WERI-Rb-1 (cell line): ENCODE measurements at regions not wholly inside any gene's neighbourhood (a gene's known extent, or its start where the extent isn't known, plus 50 kb on each side); places are given as distances from the start of the nearest gene placed in this dataset.

Experiments
- DNase-seq: peaks from one replicate; pipeline ENCODE4 v3.0.0-alpha.2; 2020
- H3K27ac ChIP-seq: fragments of 250-450 bp; sonication (Bioruptor Pico); 2 replicates; pipeline ENCODE4 v1.5.1; 2020; ENCODE audit warnings: mild to moderate bottlenecking, moderate library complexity
- H3K27me3 ChIP-seq: fragments of 250-450 bp; sonication (Bioruptor Pico); 2 replicates; pipeline ENCODE4 v1.5.1; 2021; ENCODE audit warnings: mild to moderate bottlenecking, low read depth, moderate library complexity; ENCODE audit not compliant: insufficient read depth, severe bottlenecking
- H3K36me3 ChIP-seq: fragments of 250-450 bp; sonication (Bioruptor Pico); 2 replicates; pipeline ENCODE4 v1.5.1; 2020; ENCODE audit warnings: mild to moderate bottlenecking, moderate library complexity
- H3K4me3 ChIP-seq: 2 replicates; pipeline ENCODE4 v1.5.1; 2011; ENCODE audit warnings: low read depth, mild to moderate bottlenecking, control low read depth, low read length
- H3K9me3 ChIP-seq: fragments of 250-450 bp; sonication (Bioruptor Pico); 2 replicates; pipeline ENCODE4 v1.5.1; 2021; ENCODE audit warnings: mild to moderate bottlenecking, moderate library complexity; ENCODE audit not compliant: severe bottlenecking
- TF ChIP-seq, protein P1 (sequence below): IDR thresholded peaks from 2 replicates; pipeline ENCODE4 v1.5.1; 2011; ENCODE audit warnings: low read depth, mild to moderate bottlenecking, control low read depth, inconsistent platforms, low read length

DNA sequence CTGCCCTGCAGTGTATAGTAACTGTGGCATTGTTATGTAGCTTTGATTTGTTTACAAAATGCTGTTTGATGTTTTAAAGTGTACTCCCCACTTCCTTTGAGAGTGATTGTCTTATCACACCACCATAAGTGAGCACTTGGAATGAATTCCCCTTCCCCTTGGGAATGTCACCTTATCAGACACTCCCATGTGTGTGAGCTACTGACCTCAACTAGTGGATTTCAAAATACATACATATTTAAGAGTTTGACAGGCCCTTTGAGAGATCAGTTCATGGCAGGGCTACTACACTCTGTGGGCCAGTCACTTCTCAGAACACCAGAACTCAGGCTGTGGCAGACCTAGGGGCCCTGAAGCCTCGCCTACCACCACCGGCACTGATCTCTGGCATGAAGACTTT, 547.6 kb downstream of the NR2F2 start:
- no peak for DNase-seq
- H3K36me3 ChIP-seq, result no peaks in the 10 kb centered on the region
- no peak overlapping the region for H3K4me3 ChIP-seq
- TF ChIP-seq, protein P1, sequence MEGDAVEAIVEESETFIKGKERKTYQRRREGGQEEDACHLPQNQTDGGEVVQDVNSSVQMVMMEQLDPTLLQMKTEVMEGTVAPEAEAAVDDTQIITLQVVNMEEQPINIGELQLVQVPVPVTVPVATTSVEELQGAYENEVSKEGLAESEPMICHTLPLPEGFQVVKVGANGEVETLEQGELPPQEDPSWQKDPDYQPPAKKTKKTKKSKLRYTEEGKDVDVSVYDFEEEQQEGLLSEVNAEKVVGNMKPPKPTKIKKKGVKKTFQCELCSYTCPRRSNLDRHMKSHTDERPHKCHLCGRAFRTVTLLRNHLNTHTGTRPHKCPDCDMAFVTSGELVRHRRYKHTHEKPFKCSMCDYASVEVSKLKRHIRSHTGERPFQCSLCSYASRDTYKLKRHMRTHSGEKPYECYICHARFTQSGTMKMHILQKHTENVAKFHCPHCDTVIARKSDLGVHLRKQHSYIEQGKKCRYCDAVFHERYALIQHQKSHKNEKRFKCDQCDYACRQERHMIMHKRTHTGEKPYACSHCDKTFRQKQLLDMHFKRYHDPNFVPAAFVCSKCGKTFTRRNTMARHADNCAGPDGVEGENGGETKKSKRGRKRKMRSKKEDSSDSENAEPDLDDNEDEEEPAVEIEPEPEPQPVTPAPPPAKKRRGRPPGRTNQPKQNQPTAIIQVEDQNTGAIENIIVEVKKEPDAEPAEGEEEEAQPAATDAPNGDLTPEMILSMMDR, result no peak
- peaks cover 21% of the 10 kb centered on the region for H3K27me3 ChIP-seq
- no peak overlapping the region for H3K27ac ChIP-seq
- H3K9me3 ChIP-seq, result no peaks in the 10 kb centered on the region

DNA sequence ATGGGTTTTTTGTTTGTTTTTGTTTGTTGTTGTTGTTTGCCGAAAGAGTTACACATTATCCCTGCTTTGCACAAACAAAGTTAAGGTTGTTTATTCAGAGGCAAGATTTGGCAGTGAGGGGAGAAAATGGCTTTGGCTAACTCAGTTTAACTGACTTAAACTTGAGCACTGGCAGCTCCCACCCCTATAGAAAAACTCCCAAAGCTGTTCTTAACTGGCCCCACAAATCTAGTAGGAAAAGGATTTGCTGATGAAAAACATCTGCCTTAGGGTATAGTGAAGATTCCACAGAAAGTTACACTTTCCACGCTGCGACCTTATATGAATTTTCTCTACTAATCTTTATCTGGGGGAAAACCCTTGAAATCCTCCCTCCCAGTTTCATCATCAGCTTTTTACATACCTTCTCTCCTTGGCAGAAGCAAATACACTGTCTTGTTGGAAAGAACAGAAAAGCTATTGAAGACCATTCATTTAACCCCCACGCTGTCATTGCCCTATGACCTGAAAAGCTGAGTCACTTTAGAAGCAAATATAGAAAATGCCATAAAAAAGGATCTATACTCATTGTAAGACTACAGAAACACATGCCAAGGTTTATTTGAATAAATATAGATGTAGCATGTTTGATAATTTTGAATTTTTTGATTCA, 551.7 kb downstream of the NR2F2 start:
- no peak for DNase-seq
- H3K27ac ChIP-seq, result no peak overlapping the region
- TF ChIP-seq, protein P1, result no peak
- H3K27me3 ChIP-seq, result peaks cover 49% of the 10 kb centered on the region
- no peaks in the 10 kb centered on the region for H3K36me3 ChIP-seq
- H3K9me3 ChIP-seq, result no peaks in the 10 kb centered on the region
- no peak overlapping the region for H3K4me3 ChIP-seq

DNA sequence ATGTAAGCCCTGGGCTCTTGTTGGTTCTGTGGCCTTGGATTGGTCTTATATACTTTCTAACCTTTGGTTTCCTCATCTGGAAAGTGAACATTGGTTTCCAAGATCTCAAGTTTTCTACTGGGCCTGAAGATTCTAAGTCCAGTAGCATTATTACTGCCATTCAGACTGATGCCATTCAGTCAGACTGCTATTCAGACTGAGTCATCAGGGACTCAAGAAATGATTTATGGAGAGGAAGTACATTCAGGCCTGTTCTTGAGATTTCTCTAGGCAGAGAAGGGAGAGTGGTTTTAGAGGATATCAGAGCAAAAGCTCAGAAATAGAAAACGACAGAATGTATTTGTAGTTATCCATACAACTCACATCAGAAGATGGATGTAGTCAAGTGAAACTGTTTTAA, 557.2 kb downstream of the NR2F2 start:
- Histone ChIP-seq H3K9me3 (no peaks in the 10 kb centered on the region), H3K4me3 (no peak overlapping the region), H3K27me3 (peaks cover 70% of the 10 kb centered on the region), H3K27ac (no peak overlapping the region), H3K36me3 (no peaks in the 10 kb centered on the region)
- DNase-seq, result no peak
- TF ChIP-seq, protein P1, result no peak

DNA sequence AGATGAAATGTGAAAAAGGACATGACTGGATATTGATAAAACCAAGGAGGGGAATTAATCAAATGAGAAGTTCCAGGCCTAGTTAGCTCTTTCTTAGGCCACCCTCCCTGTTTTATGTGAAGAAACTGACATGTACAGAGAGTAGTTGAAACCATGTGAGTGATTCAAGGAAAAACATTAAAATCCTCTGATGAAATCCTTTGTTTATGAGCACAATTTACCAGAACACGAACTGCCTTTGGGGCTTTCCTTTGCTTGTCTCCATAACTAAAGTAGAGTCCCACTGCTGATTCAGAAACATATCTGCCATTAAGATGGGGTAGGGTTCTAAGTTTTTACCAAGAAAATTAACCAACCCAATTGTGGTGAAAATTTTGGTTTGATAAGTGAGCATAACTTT, 558.3 kb downstream of the NR2F2 start:
- no peak for DNase-seq
- H3K9me3 ChIP-seq, result no peaks in the 10 kb centered on the region
- no peak overlapping the region for H3K4me3 ChIP-seq
- H3K27ac ChIP-seq, result no peak overlapping the region
- TF ChIP-seq, protein P1, result no peak
- H3K36me3 ChIP-seq, result no peaks in the 10 kb centered on the region
- peaks cover 69% of the 10 kb centered on the region for H3K27me3 ChIP-seq

DNA sequence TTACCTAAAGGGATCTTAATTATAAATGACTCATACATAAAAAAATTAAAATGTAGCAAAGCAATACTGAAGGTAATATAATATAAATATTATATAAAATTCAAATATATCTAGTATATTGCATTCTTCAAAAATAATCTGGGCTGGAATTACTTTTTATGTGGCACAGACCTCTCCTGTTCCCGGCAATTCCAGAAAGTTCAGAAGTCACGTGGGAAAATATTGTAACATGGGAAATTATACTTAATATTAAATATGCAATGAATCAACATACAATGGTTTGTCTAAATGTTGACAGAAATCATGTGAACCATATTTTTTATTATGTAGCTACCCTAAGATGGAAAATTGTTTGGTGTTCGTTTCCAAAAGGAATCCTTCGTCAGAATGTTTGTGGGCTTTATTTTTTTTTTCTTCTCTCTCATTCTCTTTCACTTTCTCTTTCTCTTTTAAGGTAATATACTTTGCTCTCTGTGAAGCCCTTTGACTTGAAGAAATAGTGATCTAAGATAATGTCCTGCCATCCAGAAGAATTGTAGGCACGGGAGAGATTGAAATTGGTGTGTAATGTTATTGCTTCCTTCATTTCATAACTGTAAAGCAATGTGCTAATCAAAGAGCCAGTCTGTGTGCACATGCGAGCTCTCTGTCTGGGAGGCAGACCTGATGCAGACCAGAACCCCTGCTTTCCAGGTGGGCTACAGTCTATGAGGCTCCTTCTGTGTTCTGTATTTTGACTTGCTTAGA, 559.4 kb downstream of the NR2F2 start:
- Histone ChIP-seq H3K27me3 (peaks cover 63% of the 10 kb centered on the region), H3K27ac (no peak overlapping the region), H3K9me3 (no peaks in the 10 kb centered on the region), H3K4me3 (no peak overlapping the region), H3K36me3 (no peaks in the 10 kb centered on the region)
- no peak for DNase-seq
- TF ChIP-seq, protein P1, result no peak
